CD4-positive, alpha-beta memory T cell (primary cell): ENCODE measurements at regions not wholly inside any gene's neighbourhood (a gene's known extent, or its start where the extent isn't known, plus 50 kb on each side); places are given as distances from the start of the nearest gene placed in this dataset.
"Not testable (repeated sequence)": the region's sequence is repeated elsewhere in the genome, so short reads cannot be mapped to it uniquely, and the experiment has no call there.

Experiments used
- CTCF ChIA-PET: fragments of 350-600 bp; sonication (Branson Sonifier 250); formaldehyde crosslinking; loops from one replicate; lab custom pipeline; 2021; ENCODE audit warnings: inconsistent platforms; ENCODE audit not compliant: partially characterized antibody; lab: Charles Lee
- POLR2A ChIA-PET: fragments of 350-600 bp; sonication (Branson Sonifier 250); formaldehyde crosslinking; loops from one replicate; lab custom pipeline; 2021; ENCODE audit not compliant: partially characterized antibody; lab: Charles Lee
- DNase-seq, 5 donors: peaks; one replicate each; pipeline versions ENCODE4 v3.0.0 to v3.0.0-alpha.2; 2020 to 2022; ENCODE audit warnings: mixed read lengths in 1 of 5
- H3K27ac ChIP-seq: one replicate; pipeline ENCODE4 v1.7.0; 2013; ENCODE audit warnings: low read depth, low read length
- H3K27me3 ChIP-seq: 2 replicates; pipeline ENCODE4 v1.7.0; 2013; ENCODE audit warnings: mild to moderate bottlenecking, low read length, moderate library complexity; ENCODE audit not compliant: insufficient read depth
- H3K36me3 ChIP-seq: 2 replicates; pipeline ENCODE4 v1.7.0; 2013; ENCODE audit warnings: mild to moderate bottlenecking, low read length, moderate library complexity; ENCODE audit not compliant: insufficient read depth
- H3K4me1 ChIP-seq: 2 replicates; pipeline ENCODE4 v1.7.0; 2013; ENCODE audit warnings: mild to moderate bottlenecking, low read length, moderate library complexity; ENCODE audit not compliant: insufficient read depth
- H3K4me3 ChIP-seq, 2 donors: one replicate each; pipeline ENCODE4 v1.7.0; 2013; ENCODE audit warnings: low read length in 2 of 2, mild to moderate bottlenecking in 1 of 2
- H3K9me3 ChIP-seq, 2 donors: one replicate each; pipeline ENCODE4 v1.7.0; 2013; ENCODE audit warnings: low read length in 2 of 2, control low read depth in 1 of 2; ENCODE audit not compliant: control insufficient read depth in 1 of 2
- H3K27ac Mint-ChIP-seq, 7 donors: one replicate each; pipeline ENCODE4 v1.8.0; 2020 to 2021; ENCODE audit warnings: mixed read lengths in 7 of 7, mild to moderate bottlenecking in 6 of 7, inconsistent platforms in 3 of 7, moderate library complexity in 3 of 7
- H3K27me3 Mint-ChIP-seq, 2 donors: one replicate each; pipeline ENCODE4 v1.8.0; 2020 to 2021; ENCODE audit warnings: mixed read lengths in 2 of 2
- H3K36me3 Mint-ChIP-seq, 2 donors: one replicate each; pipeline ENCODE4 v1.8.0; 2020 to 2021; ENCODE audit warnings: mixed read lengths in 2 of 2, inconsistent platforms in 1 of 2, mild to moderate bottlenecking in 1 of 2
- H3K4me1 Mint-ChIP-seq, 4 donors: one replicate each; pipeline ENCODE4 v1.8.0; 2020 to 2021; ENCODE audit warnings: mixed read lengths in 4 of 4, mild to moderate bottlenecking in 1 of 4
- H3K4me3 Mint-ChIP-seq, 8 donors: one replicate each; pipeline ENCODE4 v1.8.0; 2020 to 2021; ENCODE audit warnings: mixed read lengths in 8 of 8, mild to moderate bottlenecking in 7 of 8, moderate library complexity in 6 of 8, inconsistent platforms in 3 of 8
- H3K9me3 Mint-ChIP-seq, 8 donors: one replicate each; pipeline ENCODE4 v1.8.0; 2020 to 2021; ENCODE audit warnings: mixed read lengths in 8 of 8, mild to moderate bottlenecking in 5 of 8, inconsistent platforms in 3 of 8, moderate library complexity in 1 of 8
- intact Hi-C: fragments of 100-400 bp; cut with micrococcal nuclease; formaldehyde crosslinking; loops from one replicate; pipeline ENCODE4 v1.15.1; 2023

- intact Hi-C loops, H3K36me3 Mint-ChIP-seq, H3K9me3 Mint-ChIP-seq: not testable (repeated sequence)
Observed at GRCh38 chrX:63179852-63180251, 171.3 kb downstream of the SPIN4 start.

GRCh38 chrX:63176578-63176977 lies 174.6 kb downstream of the SPIN4 start:
- H3K27ac ChIP-seq, H3K4me3 Mint-ChIP-seq, H3K4me3 ChIP-seq, H3K27me3 ChIP-seq, CTCF ChIA-PET, H3K9me3 Mint-ChIP-seq, H3K9me3 ChIP-seq, H3K4me1 ChIP-seq, intact Hi-C loops, DNase-seq, H3K4me1 Mint-ChIP-seq, POLR2A ChIA-PET, H3K36me3 Mint-ChIP-seq, H3K27ac Mint-ChIP-seq, H3K36me3 ChIP-seq, H3K27me3 Mint-ChIP-seq: not testable (repeated sequence)

More at GRCh38 chrX:63179852-63180251, 171.3 kb downstream of the SPIN4 start:
- H3K4me1 ChIP-seq, H3K36me3 ChIP-seq, H3K9me3 ChIP-seq, H3K27ac Mint-ChIP-seq, H3K4me1 Mint-ChIP-seq, H3K27ac ChIP-seq, H3K4me3 Mint-ChIP-seq, POLR2A ChIA-PET, H3K27me3 ChIP-seq, H3K4me3 ChIP-seq, CTCF ChIA-PET, DNase-seq, H3K27me3 Mint-ChIP-seq: not testable (repeated sequence)

DNA sequence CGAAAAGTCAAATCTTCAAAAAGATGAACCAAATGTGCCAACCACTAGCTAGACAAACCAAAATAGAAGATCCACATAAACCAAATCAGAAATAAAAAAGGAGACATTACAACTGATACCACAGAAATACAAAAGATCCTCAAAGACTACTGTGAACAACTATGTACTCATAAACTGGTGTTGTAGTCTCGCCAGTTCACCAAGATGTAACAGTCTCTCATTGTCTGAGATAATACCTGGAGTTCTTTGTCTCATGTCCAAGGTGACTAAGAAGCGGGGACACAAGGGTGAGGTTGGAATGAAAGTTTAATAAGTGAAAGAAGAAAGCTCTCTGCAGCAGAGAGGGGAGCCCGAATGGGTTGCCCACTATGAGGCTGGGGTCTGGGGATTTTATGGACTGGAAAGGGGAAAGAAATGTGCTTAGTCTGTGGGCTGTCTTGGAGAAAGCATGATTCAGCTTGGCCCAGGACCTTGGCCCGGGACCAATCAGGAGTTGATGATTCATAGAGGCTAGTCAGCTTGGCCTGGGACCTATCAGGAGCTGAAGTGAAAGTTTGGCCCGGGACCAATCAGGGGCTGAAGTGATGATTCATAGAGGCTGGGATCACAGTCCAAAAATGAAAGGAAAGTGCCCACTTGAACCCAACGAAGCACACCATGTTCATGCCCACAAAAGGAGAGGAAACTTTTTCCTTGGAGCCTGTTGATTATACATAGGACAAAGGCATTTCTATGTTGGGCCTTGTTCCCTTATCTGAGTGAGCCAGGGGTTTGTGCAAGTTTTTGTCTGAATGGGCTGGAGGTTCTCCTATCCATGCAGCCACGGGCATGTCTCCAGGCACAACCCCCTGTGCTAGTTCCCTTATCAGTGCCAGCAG lies 177.1 kb downstream of the SPIN4 start:
- POLR2A ChIA-PET, H3K4me1 ChIP-seq, H3K9me3 ChIP-seq, H3K27ac ChIP-seq, H3K36me3 ChIP-seq, H3K4me3 ChIP-seq, H3K27me3 ChIP-seq, H3K27ac Mint-ChIP-seq, H3K36me3 Mint-ChIP-seq, CTCF ChIA-PET, H3K4me1 Mint-ChIP-seq, H3K4me3 Mint-ChIP-seq, H3K9me3 Mint-ChIP-seq, intact Hi-C loops, DNase-seq, H3K27me3 Mint-ChIP-seq: not testable (repeated sequence)

- intact Hi-C loops, H3K27ac Mint-ChIP-seq: not testable (repeated sequence)
Observed at GRCh38 chrX:63169416-63169815, 181.7 kb downstream of the SPIN4 start.

GRCh38 chrX:63168949-63169348 lies 182.2 kb downstream of the SPIN4 start:
- H3K27ac ChIP-seq, DNase-seq, POLR2A ChIA-PET, H3K36me3 Mint-ChIP-seq, H3K27me3 ChIP-seq, H3K9me3 ChIP-seq, H3K4me1 Mint-ChIP-seq, H3K4me3 Mint-ChIP-seq, H3K4me3 ChIP-seq, H3K36me3 ChIP-seq, H3K9me3 Mint-ChIP-seq, intact Hi-C loops, H3K4me1 ChIP-seq, H3K27ac Mint-ChIP-seq, CTCF ChIA-PET, H3K27me3 Mint-ChIP-seq: not testable (repeated sequence)

More at GRCh38 chrX:63169416-63169815, 181.7 kb downstream of the SPIN4 start:
- H3K27me3 ChIP-seq, CTCF ChIA-PET, POLR2A ChIA-PET, H3K36me3 Mint-ChIP-seq, H3K4me1 Mint-ChIP-seq, H3K4me1 ChIP-seq, DNase-seq, H3K9me3 ChIP-seq, H3K4me3 Mint-ChIP-seq, H3K27me3 Mint-ChIP-seq, H3K4me3 ChIP-seq, H3K36me3 ChIP-seq, H3K27ac ChIP-seq, H3K9me3 Mint-ChIP-seq: not testable (repeated sequence)

- CTCF ChIA-PET = not testable (repeated sequence)
Observed at GRCh38 chrX:63167002-63167401, 184.1 kb downstream of the SPIN4 start.

GRCh38 chrX:63160994-63161393 lies 190.1 kb downstream of the SPIN4 start:
- H3K27me3 Mint-ChIP-seq, H3K36me3 ChIP-seq, H3K4me3 Mint-ChIP-seq, H3K4me1 ChIP-seq, POLR2A ChIA-PET, H3K27ac ChIP-seq, H3K36me3 Mint-ChIP-seq, intact Hi-C loops, CTCF ChIA-PET, H3K9me3 ChIP-seq, H3K9me3 Mint-ChIP-seq, H3K27me3 ChIP-seq, H3K4me3 ChIP-seq, H3K27ac Mint-ChIP-seq, DNase-seq, H3K4me1 Mint-ChIP-seq: not testable (repeated sequence)

More at GRCh38 chrX:63167002-63167401, 184.1 kb downstream of the SPIN4 start:
- H3K4me1 Mint-ChIP-seq, H3K4me1 ChIP-seq, H3K27ac Mint-ChIP-seq, H3K27ac ChIP-seq, POLR2A ChIA-PET, DNase-seq, H3K9me3 ChIP-seq, intact Hi-C loops, H3K9me3 Mint-ChIP-seq, H3K36me3 ChIP-seq, H3K27me3 Mint-ChIP-seq, H3K4me3 ChIP-seq, H3K4me3 Mint-ChIP-seq, H3K36me3 Mint-ChIP-seq, H3K27me3 ChIP-seq: not testable (repeated sequence)
